Nephron progenitor cell (in vitro differentiated cells): ENCODE measurements at regions not wholly inside any gene's neighbourhood (a gene's known extent, or its start where the extent isn't known, plus 50 kb on each side); places are given as distances from the start of the nearest gene placed in this dataset.
"Not testable (repeated sequence)": the region's sequence is repeated elsewhere in the genome, so short reads cannot be mapped to it uniquely, and the experiment has no call there.

ENCODE experiments used
- DNase-seq: peaks from one replicate; pipeline ENCODE4 v3.0.0; 2021
- H3K27ac Mint-ChIP-seq: 2 replicates; pipeline ENCODE4 v1.8.0; 2021; ENCODE audit warnings: mild to moderate bottlenecking, moderate library complexity, mixed read lengths
- H3K27me3 Mint-ChIP-seq: 2 replicates; pipeline ENCODE4 v1.8.0; 2021; ENCODE audit warnings: mild to moderate bottlenecking, low read depth, mixed read lengths; ENCODE audit not compliant: poor library complexity
- H3K36me3 Mint-ChIP-seq: 2 replicates; pipeline ENCODE4 v1.8.0; 2021; ENCODE audit warnings: low read depth, mixed read lengths
- H3K4me1 Mint-ChIP-seq: 2 replicates; pipeline ENCODE4 v1.8.0; 2021; ENCODE audit warnings: mixed read lengths
- H3K4me3 Mint-ChIP-seq: 2 replicates; pipeline ENCODE4 v1.8.0; 2021; ENCODE audit warnings: mild to moderate bottlenecking, moderate library complexity, mixed read lengths
- H3K9me3 Mint-ChIP-seq: 2 replicates; pipeline ENCODE4 v1.8.0; 2021; ENCODE audit warnings: mild to moderate bottlenecking, moderate library complexity, mixed read lengths
- CTCF ChIP-seq: fragments of 200-600 bp; sonication (generic); IDR thresholded peaks from 2 replicates; pipeline ENCODE4 v1.5.0; 2021; ENCODE audit warnings: antibody characterized with exemption

GRCh38 chr4:154164931-154165839 is 326.4 kb downstream of the DCHS2 start:
- no peak for DNase-seq
- Mint-ChIP-seq H3K27me3 (peaks cover 3% of the 10 kb centered on the region), H3K27ac (no peak overlapping the region), H3K36me3 (no peaks in the 10 kb centered on the region), H3K4me1 (peaks cover 8% of the 10 kb centered on the region), H3K4me3 (no peak overlapping the region), H3K9me3 (no peaks in the 10 kb centered on the region)
- TF ChIP-seq CTCF, result no peak

DNA sequence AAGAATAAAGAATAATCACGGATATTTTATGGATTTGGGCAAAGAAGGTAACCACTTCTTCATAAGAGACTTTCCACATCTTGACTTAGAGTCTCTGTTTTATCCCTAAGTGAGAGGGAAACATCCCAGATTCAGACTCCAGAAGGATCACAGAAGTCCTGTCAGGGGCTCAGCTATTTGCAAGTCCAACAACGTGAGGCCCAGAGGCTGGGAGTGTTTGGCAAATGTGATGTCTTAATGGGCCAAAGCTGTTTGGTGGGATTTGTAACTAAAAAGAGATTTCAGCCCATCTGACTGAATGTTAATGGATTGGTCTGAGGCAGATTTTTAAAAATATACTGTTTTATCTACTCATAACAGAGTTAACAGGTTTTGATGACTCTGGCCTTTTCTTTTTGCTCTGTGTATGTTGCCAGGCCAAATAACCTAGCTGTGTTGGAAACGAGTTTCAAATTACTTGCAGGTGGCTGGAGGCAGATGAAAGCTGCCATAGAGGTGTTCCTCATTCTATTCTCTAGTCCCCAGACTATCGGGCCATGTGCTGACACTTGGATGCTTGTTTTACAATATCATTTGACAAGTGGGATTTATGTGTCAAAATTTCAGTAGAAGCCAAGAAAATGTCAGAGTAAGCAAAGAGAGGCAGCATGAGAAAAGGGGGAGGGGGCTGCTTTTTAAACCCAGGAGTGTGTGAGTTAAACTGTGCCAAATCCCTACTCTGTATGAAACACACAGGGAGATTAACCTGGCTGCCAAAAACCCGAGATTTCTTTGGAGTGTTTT is 330.9 kb downstream of the DCHS2 start:
- Mint-ChIP-seq H3K9me3 (no peaks in the 10 kb centered on the region), H3K27me3 (peaks cover 2% of the 10 kb centered on the region), H3K4me1 (peaks cover 8% of the 10 kb centered on the region), H3K4me3 (no peak overlapping the region), H3K36me3 (no peaks in the 10 kb centered on the region), H3K27ac (no peak overlapping the region)
- no peak for TF ChIP-seq CTCF
- DNase-seq, result no peak

GRCh38 chr4:154158361-154159155 is 333.0 kb downstream of the DCHS2 start:
- no peak for DNase-seq
- H3K27me3 Mint-ChIP-seq, result peaks cover 2% of the 10 kb centered on the region
- no peak for TF ChIP-seq CTCF
- H3K27ac Mint-ChIP-seq, result no peak overlapping the region
- peaks cover 8% of the 10 kb centered on the region for H3K4me1 Mint-ChIP-seq
- H3K9me3 Mint-ChIP-seq, result no peaks in the 10 kb centered on the region
- no peaks in the 10 kb centered on the region for H3K36me3 Mint-ChIP-seq
- H3K4me3 Mint-ChIP-seq, result no peak overlapping the region

DNA sequence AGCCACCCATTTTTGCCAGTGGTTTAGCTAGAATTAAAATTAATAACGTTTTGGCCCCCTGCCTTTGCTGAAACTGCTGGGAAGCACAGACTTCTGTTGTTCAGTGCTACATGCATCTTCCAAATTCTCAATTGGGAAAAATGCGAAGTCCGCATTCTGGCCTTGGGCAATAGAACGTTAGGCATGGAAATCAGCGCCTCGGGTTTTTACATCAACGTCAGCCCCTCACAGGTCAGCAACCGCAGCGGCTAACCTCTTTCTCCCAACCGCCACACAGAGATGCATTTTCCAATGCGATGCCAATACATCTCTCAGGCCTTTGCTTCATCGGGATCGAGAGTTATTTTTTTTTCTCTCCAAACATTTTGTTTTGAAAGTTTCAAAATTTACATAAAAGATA is 339.1 kb downstream of the DCHS2 start:
- TF ChIP-seq CTCF, result no peak
- H3K4me3 Mint-ChIP-seq, result no peak overlapping the region
- no peaks in the 10 kb centered on the region for H3K9me3 Mint-ChIP-seq
- H3K27me3 Mint-ChIP-seq, result no peaks in the 10 kb centered on the region
- DNase-seq, result no peak
- H3K27ac Mint-ChIP-seq, result no peak overlapping the region
- H3K4me1 Mint-ChIP-seq, result no peaks in the 10 kb centered on the region
- H3K36me3 Mint-ChIP-seq, result no peaks in the 10 kb centered on the region

DNA sequence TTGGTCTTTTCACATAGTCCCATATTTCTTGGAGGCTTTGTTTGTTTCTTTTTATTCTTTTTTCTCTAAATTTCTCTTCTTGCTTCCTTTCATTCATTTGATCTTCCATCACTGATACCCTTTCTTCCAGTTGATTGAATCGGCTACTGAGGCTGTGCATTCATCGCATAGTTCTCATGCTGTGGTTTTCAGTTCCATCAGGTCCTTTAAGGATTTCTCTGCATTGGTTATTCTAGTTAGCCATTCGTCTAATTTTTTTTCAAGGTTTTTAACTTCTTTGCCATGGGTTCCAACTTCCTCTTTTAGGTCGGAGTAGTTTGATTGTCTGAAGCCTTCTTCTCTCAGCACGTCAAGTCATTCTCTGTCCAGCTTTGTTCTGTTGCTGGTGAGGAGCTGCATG is 342.4 kb downstream of the DCHS2 start:
- not testable (repeated sequence) for DNase-seq, H3K27me3 Mint-ChIP-seq, H3K36me3 Mint-ChIP-seq, H3K4me1 Mint-ChIP-seq, H3K27ac Mint-ChIP-seq, H3K4me3 Mint-ChIP-seq, H3K9me3 Mint-ChIP-seq

DNA sequence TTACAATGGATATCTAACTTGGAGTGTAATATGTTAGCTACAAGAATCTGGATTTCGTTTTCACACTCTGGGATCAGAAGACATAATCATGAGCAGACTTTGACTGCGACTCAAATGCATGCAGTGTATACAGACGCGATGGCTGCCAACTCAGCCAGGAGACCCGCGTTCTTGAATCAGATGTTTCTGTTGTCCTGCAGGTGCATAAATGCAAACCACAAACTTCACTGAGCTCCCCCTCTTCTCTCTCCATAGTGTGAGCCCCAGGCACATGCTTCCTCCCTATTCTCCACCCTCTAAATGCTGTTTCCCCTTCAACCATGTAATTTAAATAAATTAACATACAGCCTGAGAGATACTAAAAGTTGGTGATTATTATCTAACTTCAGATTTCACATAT is 347.9 kb downstream of the DCHS2 start:
- Mint-ChIP-seq H3K27ac (no peak overlapping the region), H3K9me3 (no peaks in the 10 kb centered on the region), H3K4me1 (no peaks in the 10 kb centered on the region), H3K27me3 (peaks cover 3% of the 10 kb centered on the region), H3K4me3 (no peak overlapping the region), H3K36me3 (no peaks in the 10 kb centered on the region)
- no peak for DNase-seq
- no peak for TF ChIP-seq CTCF
